OCI-LY3 (cell line): ENCODE measurements at regions not wholly inside any gene's neighbourhood (a gene's known extent, or its start where the extent isn't known, plus 50 kb on each side); places are given as distances from the start of the nearest gene placed in this dataset.

Source experiments
- H2AFZ ChIP-seq: fragments of 200-600, 300-600 bp; shearing (Covaris generic); 2 replicates; pipeline ENCODE4 v1.6.0; 2014; ENCODE audit warnings: antibody characterized with exemption, low read depth, low read length
- H3K27ac ChIP-seq: fragments of 200-600, 300-600 bp; sonication (generic); 2 replicates; pipeline ENCODE4 v1.5.1; 2014; ENCODE audit warnings: mild to moderate bottlenecking, low read length, moderate library complexity, mixed read lengths
- H3K27me3 ChIP-seq: fragments of 200-600, 300-600 bp; sonication (generic); 2 replicates; pipeline ENCODE4 v1.6.1; 2014; ENCODE audit warnings: low read depth, low read length, mixed read lengths
- H3K36me3 ChIP-seq: fragments of 200-600, 300-600 bp; sonication (generic); replicated peaks from 2 replicates; pipeline ENCODE3; 2014; ENCODE audit warnings: low read depth, low read length, mixed read lengths
- H3K4me1 ChIP-seq: fragments of 300-600, 200-600 bp; sonication (generic); 2 replicates; pipeline ENCODE4 v1.6.1; 2014; ENCODE audit warnings: low read length, mixed read lengths
- H3K4me2 ChIP-seq: fragments of 200-600, 300-600 bp; sonication (generic); 2 replicates; pipeline ENCODE4 v1.6.1; 2014; ENCODE audit warnings: low read length, mixed read lengths
- H3K4me3 ChIP-seq: fragments of 300-600, 200-600 bp; sonication (generic); 2 replicates; pipeline ENCODE4 v1.5.1; 2014; ENCODE audit warnings: antibody characterized with exemption, mild to moderate bottlenecking, low read length, moderate library complexity
- H3K79me2 ChIP-seq: fragments of 300-600, 200-600 bp; shearing (Covaris generic); 2 replicates; pipeline ENCODE4 v1.6.1; 2014; ENCODE audit warnings: mild to moderate bottlenecking, low read length, mixed read lengths
- H3K9ac ChIP-seq: fragments of 300-600, 200-600 bp; shearing (Covaris generic); 2 replicates; pipeline ENCODE4 v1.6.0; 2014; ENCODE audit warnings: mild to moderate bottlenecking, low read length, moderate library complexity
- H3K9me3 ChIP-seq: fragments of 200-600, 300-600 bp; shearing (Covaris generic); 2 replicates; pipeline ENCODE4 v1.6.1; 2014; ENCODE audit warnings: low read length, mixed read lengths; ENCODE audit not compliant: insufficient read depth
- H4K20me1 ChIP-seq: fragments of 200-600, 300-600 bp; sonication (generic); 2 replicates; pipeline ENCODE4 v1.6.1; 2016; ENCODE audit warnings: low read length, mixed read lengths; ENCODE audit not compliant: insufficient read depth
- CTCF ChIP-seq: fragments of 200-600, 300-600 bp; sonication (generic); IDR thresholded peaks from 2 replicates; pipeline ENCODE4 v1.5.1; 2014; ENCODE audit warnings: antibody characterized with exemption, low read length, low read depth
- EZH2phosphoT487 ChIP-seq: fragments of 200-600 bp; shearing (Covaris generic); IDR thresholded peaks from 2 replicates; pipeline ENCODE4 v1.6.1; 2018; ENCODE audit warnings: antibody characterized with exemption, mixed run types, low read depth

GRCh38 chr15:37856109-37856508 is 78.3 kb upstream of the TMCO5A start:
- Histone ChIP-seq H3K9ac (no peak overlapping the region), H3K27me3 (0 out of 2 replicates have a peak, but pooled peaks cover 2% of the 10 kb centered on the region), H4K20me1 (no peaks in the 10 kb centered on the region), H3K79me2 (no peaks in the 10 kb centered on the region), H3K4me3 (no peak overlapping the region), H3K27ac (no peak overlapping the region), H3K4me2 (no peak overlapping the region), H3K4me1 (no peaks in the 10 kb centered on the region), H3K9me3 (no peaks in the 10 kb centered on the region), H3K36me3 (no peaks in the 10 kb centered on the region), H2AFZ (no peak overlapping the region)
- TF ChIP-seq EZH2phosphoT487 (no peak), CTCF (no peak)

- no peak overlapping the region for H3K4me2 ChIP-seq
Observed at GRCh38 chr15:37860896-37861295, 73.5 kb upstream of the TMCO5A start.

GRCh38 chr15:37865687-37866086 is 68.8 kb upstream of the TMCO5A start:
- Histone ChIP-seq H3K27ac (no peak overlapping the region), H3K9me3 (no peaks in the 10 kb centered on the region), H3K9ac (no peak overlapping the region), H3K36me3 (no peaks in the 10 kb centered on the region), H3K4me2 (no peak overlapping the region), H3K4me3 (no peak overlapping the region), H4K20me1 (no peaks in the 10 kb centered on the region), H3K27me3 (peaks cover 11% of the 10 kb centered on the region; the same call in 1 of the 2 replicates), H3K4me1 (no peaks in the 10 kb centered on the region), H2AFZ (no peak overlapping the region), H3K79me2 (no peaks in the 10 kb centered on the region)
- TF ChIP-seq EZH2phosphoT487 (no peak), CTCF (no peak)

More at GRCh38 chr15:37860896-37861295, 73.5 kb upstream of the TMCO5A start:
- no peaks in the 10 kb centered on the region for H3K4me1 ChIP-seq
- 0 out of 2 replicates have a peak, but pooled peaks cover 5% of the 10 kb centered on the region for H3K27me3 ChIP-seq
- H3K36me3 ChIP-seq = no peaks in the 10 kb centered on the region
- H3K27ac ChIP-seq = no peak overlapping the region
- no peak overlapping the region for H2AFZ ChIP-seq
- no peaks in the 10 kb centered on the region for H3K9me3 ChIP-seq
- no peaks in the 10 kb centered on the region for H3K79me2 ChIP-seq
- H3K4me3 ChIP-seq = no peak overlapping the region
- H4K20me1 ChIP-seq = no peaks in the 10 kb centered on the region
- TF ChIP-seq CTCF = no peak
- H3K9ac ChIP-seq = no peak overlapping the region

- TF ChIP-seq EZH2phosphoT487 (no peak), CTCF (no peak)
- Histone ChIP-seq H3K9me3 (no peaks in the 10 kb centered on the region), H3K79me2 (no peaks in the 10 kb centered on the region), H3K27me3 (peaks cover 21% of the 10 kb centered on the region), H3K4me3 (no peak overlapping the region), H4K20me1 (no peaks in the 10 kb centered on the region), H3K9ac (no peak overlapping the region), H3K4me1 (no peaks in the 10 kb centered on the region), H3K27ac (no peak overlapping the region), H3K4me2 (no peak overlapping the region), H2AFZ (no peak overlapping the region), H3K36me3 (no peaks in the 10 kb centered on the region)
Observed at GRCh38 chr15:37870711-37871110, 63.7 kb upstream of the TMCO5A start.
